HS-27A (cell line): ENCODE measurements at regions not wholly inside any gene's neighbourhood (a gene's known extent, or its start where the extent isn't known, plus 50 kb on each side); places are given as distances from the start of the nearest gene placed in this dataset.
"Not testable (repeated sequence)": the region's sequence is repeated elsewhere in the genome, so short reads cannot be mapped to it uniquely, and the experiment has no call there.

Source experiments
- DNase-seq: peaks from one replicate; pipeline ENCODE4 v3.0.0-alpha.2; 2012; ENCODE audit warnings: low read depth, missing footprints

DNA sequence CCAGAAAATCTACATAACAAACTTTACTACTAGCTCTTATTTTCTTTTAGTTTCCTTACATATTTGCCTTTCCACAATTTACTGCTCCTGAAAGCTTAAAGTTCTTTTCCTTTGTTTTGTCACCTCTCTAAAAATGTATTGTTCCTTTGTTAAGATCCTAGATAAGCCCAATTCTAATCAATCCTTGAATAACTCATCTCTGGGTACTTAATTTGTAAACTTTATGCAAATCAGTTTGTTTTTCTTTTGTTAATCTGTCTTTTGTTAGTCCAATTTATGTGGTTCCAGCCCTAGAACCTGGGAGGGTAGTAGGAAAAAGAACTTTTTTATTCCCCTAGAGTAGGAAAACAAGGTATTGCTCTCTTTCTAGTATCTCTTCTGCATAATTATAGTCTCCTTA is 444.7 kb downstream of the PCDH10 start:
- DNase-seq = no peak

DNA sequence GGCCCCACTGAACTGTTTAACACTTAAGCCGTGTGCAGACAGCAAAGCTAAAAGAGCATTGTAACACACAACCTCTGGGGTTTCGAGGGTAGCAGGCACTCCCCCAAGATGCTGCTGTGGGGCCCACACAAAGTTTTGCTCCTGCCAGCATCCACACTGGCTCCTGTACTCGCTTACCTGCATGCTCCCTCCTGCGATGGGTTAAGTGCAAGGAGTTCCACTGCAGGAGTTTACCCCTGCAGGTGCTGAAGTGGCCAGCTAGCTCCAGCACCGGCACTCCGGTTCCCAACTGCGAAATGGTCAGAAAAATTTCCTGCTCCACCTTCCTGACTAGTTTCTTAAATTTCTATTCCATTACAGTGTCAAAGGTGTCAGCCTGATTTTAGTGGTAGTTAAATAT is 443.5 kb downstream of the PCDH10 start:
- no peak for DNase-seq

DNA sequence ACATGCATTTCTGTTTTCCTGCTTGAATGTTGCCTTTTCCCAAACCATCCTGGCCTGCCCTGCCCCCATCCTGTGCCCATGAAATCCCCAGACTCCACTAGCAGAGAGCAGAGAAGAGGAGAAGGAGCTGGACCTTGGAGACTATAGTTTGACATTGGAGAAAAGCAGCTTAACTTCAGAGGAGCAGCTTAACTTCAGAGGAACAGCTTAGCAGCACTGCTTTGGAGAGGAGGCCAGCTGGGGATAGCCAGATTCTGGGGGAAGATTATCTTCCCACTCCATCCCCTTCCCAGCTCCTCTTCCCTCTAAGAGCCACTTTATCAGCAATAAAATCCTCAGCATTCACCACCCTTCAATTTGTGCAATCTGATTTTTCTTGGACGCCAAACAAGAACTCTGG is 443.0 kb downstream of the PCDH10 start:
- DNase-seq = no peak

DNA sequence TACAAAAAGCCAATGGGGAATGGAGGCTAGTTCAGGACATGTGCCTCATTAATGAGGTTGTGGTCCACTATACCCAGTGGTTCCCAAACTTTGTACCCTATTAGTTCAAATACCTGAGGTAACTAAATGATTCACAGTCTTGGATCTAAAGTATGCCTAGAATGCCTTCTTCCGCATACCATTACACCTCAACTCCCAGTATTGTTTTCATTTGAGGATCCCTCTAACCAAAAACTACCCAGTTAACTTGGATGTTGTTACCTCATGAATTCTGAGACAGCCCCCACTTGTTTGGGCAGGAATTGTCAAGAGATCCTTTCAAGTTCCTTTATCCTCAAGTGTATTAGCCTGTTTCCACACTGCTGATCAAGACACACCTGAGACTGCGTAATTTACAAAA is 439.2 kb downstream of the PCDH10 start:
- DNase-seq = peak; percentile 19

DNA sequence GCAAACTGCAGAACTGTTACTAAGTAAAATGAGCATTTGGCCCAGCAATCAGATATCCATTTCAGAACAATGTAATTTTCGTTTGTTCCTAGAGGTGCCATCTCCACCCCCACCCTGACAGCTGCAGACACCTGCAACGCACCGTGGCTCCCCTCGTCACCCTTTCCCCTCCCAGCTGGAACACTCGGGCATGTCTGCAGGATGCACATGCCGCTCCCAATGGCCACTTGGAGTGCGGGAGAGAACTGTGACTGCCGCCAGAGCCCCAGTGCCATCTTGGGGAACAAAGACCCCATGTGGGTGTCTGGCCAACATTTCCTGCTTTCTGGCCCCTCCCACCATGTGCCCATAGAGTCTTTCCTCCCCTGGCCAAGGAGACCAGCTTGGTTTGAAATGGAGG is 436.2 kb downstream of the PCDH10 start:
- DNase-seq = no peak

DNA sequence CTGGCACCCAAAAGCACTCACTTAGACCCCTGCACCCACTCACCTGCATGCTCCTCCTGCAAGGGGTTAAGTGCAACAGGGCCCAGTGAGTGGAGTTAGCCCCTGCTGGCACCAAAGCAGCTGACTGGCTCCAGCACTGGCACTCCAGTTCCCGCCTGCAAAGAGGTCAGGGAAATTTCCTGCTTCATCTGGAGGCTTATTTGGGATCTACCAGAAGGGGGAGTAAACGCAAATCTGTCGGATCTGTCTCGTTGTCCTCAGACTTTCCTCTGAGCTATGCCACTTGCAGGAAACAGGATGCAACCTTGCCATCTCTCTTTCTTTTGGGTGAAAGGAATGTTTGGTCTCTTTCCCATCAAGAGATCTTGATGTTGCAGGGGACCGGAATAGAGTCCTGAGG is 435.6 kb downstream of the PCDH10 start:
- DNase-seq = no peak

DNA sequence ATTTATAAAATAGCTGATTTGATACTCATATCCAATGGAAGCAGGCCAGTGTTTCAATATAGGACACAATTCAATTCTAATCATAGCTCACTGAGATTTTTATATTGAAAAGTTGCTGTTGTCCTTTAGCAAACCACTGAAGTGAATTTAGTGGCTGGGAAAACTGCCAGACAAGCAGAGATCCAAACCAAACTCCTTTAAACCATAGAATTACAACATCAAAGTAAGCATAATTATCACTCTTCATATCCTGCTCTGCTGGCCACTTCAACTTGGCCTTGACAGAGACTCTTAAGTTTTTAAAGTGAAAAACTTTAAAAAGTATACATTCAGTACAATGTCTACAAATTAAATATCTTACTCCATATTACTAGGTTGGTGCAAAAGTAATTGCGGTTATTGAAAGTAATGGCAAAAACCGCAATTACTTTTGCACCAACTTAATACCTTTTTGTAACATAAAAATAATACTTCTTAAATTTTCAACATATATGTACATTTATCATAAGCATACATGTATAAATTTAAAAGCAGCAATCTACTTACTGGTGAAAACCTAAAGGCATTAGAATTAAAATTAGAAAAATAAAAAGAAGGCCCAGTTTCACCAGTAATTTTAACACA is 433.0 kb downstream of the PCDH10 start:
- no peak for DNase-seq

DNA sequence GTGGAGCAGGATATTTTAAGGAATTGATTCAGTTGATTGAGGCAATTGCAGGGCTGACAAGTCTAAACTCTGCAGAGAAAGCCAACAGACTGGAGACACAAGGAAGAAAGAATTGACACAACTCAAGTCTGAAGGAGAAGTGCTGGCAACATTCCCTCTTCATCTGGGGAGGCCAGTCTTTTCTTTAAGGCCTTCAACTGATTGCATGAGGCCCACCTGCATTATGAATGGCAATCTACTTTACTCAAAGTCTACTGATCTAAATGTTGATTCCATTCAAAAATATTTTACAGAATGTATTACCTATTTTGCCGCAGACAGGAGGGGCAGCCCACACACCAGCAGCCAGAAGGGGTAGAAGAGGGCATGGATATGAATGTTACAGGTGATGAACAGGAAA is 425.2 kb downstream of the PCDH10 start:
- DNase-seq = no peak

DNA sequence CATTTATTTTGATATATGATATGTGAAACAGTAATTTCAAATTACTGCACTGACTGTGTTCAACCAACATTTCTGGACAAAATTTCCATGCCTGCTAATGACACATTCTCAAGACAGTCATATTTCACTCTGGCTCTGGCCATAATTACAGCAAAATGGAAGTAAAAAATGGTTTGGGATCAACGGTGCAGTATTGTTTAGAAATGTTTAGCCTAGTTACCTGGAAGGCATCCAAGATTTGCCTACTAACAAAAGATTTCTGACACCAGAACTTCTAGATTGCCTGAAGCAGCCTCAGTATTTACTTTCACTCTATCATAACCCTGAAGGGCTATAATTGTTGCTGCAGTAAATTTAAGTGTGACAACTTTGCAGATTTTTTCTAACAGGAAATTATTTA is 416.3 kb downstream of the PCDH10 start:
- DNase-seq = peak; percentile 59

DNA sequence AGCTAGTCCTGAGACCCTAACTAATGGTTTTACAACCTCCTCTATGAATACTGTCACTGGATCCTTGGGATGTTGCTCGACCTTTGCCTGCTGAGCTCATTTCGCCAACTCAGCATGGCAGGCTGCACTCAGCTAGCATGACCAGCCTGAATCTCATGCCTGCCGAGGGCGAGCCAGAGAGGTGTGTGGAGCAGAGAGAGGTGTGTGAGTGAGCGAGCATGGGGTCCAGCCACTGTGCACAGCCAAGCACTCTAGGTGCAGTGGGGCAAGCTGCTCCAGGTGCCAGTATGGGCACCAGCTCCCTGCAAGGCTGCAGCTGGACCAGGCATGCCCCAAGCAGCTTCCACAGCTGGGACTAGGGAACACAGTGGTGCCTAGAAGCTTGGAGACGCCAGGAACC is 410.9 kb downstream of the PCDH10 start:
- DNase-seq = no peak

DNA sequence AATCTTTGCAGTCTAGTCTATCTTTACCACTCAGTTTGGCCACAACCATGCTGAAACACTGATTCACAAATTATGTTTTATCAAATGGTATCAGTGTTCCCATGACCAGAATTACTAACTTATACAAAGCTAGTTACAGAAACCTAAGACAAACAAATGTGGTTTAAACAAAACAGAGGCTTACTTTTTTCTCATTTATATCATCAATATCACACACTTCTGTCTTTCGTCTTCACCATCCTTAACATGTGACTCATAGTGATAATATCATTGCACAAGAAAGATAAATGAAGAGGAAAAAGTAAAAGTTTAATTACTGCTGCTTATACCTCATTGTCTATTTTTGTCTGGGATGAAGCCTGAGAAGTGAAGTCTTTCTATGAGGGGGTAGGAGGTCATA is 406.6 kb downstream of the PCDH10 start:
- no peak for DNase-seq

DNA sequence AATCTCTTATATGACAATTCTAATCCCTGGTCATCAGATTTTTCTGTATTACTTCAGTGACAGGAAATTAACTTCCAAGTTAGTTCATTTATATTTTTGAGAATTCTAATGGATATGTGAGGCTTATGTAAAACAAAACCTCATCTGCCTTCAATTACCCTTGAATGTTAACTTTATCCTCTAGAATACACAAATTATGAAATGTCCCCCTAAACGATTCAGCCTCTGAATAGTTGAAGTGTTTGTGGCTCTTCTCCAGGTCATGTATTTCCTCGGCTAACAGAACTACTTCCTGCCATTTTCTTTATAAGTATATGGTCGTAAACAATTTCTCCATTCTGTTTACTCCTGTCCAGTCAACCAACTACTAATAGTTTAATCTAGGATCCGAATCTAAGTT is 401.3 kb downstream of the PCDH10 start:
- no peak for DNase-seq

DNA sequence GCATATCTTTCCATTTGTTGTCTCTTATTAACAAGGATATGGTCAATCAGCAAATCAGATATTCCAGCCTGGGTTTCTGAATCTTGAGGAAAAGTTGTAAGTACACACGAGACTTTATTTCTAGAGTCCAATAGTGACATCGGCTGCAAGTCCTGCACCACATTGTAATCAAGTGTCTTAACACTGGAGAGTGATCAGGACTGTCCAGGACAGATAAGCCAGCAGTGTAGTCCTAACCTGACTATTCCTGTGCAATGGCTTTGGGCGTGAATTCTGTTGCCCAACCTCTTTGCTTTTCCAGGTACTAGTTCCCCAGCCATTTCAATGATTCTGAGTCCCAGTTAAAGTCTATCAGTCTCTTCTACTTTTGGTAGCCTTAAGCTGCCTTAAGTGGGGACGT is 395.0 kb downstream of the PCDH10 start:
- no peak for DNase-seq

DNA sequence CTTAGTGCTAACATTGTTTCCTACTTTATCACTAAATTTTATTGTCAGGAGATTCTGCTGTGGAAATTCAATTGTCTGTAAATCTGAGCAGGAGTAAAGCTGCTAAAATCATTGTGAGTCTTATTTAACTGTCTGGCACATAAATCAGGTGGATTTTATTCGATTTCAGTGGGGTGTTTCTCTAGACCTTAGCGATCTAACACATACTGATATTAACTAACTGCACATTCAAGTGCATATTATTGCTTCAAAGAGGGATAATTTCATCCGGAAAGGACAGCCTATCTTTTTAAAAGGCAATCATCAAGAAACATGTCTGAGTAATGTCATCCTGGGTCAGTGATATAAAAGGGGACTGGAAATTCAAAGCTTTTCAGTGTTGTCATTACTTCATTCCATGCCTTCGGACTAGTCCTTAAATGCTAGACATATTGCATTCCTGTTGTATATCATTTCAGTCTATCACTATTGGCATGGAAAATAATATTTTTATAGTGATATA is 388.7 kb downstream of the PCDH10 start:
- no peak for DNase-seq

DNA sequence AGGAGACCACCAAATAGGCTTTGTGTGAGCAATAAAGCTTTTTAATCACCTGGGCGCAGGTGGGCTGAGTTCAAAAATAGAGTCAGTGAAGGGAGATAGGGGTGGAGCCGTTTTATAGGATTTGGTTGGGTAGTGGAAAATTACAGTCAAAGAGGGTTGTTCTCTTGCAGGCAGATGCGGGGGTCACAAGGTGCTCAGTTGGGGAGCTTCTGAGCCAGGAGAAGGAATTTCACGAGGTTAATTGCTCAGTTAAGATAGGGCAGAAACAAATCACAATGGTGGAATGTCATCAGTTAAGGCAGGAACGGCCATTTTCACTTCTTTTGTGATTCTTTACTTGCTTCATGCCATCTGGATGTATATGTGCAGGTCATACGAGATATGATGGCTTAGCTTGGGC is 385.1 kb downstream of the PCDH10 start:
- DNase-seq = not testable (repeated sequence)

DNA sequence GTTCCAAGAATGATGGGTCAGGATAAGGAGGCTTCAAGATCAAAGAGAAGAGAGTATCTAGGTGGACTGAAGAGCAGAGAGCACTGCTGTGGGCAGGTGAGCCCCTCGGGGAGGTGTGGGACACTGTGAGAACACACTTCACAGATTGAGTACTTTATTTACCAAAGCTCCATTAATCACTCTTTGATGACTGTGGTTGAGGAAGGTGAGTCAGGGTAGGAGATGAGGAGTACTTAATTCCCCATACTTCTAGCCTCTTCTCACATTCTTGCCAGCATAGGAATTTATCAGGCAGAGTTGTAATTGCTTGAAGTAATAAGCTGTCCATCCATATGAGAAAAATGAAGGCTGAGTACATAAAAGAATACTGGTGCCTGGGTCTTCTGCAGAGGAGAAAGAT is 375.3 kb downstream of the PCDH10 start:
- no peak for DNase-seq

DNA sequence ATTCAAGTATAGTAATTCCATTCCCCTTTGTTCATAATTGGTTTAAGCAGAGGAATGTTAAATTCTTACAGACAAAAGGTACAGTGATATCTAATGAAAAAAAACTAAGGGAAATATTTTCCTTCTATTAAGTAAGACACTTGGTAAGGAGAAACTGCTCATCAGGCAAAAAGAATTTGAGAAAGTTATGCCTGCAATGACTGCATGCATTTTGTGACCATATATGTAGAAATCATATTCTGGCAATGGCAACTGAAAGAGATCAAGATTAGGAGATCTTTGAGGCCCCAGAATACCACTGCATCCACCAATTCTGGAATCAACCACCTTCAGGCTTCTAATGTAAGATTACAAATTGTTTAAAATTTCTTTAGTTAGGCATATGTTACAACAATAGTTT is 364.8 kb downstream of the PCDH10 start:
- DNase-seq = no peak

DNA sequence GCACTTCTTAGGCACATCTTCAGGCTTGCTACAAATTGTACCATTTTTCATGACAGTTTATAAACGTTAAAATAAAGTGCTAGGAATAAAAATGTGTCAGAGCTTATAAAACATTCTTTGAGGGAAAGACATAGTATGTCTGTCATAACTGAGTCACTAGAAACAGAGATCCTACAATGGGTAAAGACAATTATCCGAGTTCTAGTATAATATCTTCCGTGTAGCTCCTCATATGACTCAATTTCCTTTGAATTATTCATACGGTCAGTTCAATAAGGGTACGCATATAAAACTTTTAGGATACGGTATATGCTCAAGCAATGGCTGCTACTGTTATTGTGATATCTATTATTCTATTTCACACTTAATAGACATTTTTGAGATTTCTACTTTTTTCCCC is 349.1 kb downstream of the PCDH10 start:
- DNase-seq = no peak

DNA sequence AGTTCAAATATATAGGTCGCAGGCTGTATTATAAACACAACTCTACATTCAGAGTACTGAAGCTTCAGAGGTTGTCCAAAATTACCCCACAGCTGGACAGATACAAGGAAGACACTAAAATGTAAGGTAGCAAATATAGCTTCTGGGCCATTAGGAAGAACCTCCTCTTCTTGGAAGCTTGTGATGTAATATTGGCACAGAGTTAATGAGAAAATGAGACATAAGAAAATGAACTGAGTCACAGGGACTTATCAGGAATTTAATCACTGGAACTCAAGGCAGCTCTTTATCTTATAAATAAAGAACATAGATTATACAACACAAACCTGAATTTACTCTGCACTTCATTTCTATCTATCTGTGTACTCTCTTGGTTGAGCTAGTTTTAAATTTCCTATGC is 344.7 kb downstream of the PCDH10 start:
- DNase-seq = no peak

DNA sequence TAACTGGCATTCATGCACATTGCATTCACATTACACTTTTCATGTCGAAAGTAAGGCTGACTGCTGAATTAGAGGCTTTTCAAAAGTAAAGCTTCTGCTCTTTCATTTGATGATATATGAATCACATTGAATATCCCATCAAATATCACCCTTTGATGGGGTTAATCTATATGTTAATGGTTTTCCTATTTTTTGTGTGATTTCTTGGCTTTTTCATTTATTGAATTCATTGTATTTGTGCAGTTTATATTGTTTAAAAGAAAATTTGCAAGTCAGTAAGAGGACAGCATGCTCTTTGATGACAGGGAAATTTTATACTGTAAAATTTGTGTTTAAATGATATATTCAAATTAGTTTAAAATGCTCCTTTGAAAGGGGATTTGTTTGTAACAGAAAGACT is 344.1 kb downstream of the PCDH10 start:
- DNase-seq = no peak

DNA sequence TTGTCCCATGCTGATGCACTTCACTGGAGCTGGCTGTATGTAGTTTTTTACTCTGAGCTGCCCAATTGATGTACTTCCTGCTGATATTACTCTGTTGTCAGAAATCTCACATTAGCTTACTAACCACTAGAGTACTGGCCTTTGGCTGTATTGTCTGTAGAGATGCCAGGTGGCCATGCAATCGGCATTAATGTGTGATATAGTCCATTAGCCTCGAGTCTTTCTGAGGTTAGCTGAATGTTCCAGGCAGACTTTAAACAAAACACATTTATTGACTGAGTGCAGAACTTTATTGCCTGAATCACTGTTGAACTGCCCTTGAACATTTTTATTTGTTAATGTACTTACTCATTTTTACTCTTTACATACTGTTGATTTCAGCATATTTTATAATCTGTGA is 335.2 kb downstream of the PCDH10 start:
- no peak for DNase-seq

DNA sequence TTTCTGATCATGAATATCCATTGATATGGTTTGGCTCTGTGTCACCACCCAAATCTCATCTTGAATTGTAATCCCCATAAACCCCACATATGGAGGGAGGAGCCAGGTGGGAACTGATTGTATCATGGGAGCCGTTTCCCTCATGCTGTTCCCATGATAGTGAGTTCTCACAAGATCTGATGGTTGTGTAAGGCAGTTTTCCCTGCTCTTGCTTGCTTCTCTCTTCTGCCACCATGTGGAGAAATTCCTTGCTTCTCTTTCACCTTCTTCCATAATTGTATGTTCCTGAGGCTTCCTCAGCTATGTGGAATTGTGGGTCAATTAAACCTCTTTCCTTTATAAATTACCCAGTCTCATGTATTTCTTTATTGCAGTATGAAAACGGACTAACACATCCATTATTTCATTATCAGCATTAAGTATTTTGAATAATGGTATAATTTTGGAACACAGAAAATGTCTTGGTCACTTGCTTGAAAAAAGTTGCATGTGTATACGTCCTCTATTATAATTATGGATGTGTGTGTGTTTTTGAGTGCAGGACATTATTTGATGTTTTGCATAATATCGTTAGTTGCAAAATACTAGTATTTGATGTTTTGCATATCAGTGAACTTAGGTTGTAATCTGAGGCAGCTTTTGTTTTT is 334.6 kb downstream of the PCDH10 start:
- no peak for DNase-seq

DNA sequence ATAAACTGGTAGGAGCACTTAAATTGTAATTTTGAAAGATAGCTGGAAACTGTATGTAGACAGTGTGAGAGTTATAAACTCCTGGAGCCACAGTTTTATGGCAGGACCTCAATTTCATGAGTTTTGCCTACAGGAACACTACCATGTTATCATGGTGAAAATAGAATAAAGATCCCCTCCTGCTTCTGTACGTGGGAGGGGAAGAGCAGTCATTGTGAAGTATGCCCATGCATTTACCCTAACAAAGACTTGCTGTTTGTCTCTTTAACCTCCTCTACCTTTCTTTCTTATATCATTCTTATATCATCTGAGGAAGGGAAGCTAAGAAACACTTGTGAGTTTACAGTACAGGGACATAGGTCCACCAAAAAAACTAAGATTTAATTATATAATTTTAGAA is 327.0 kb downstream of the PCDH10 start:
- no peak for DNase-seq

DNA sequence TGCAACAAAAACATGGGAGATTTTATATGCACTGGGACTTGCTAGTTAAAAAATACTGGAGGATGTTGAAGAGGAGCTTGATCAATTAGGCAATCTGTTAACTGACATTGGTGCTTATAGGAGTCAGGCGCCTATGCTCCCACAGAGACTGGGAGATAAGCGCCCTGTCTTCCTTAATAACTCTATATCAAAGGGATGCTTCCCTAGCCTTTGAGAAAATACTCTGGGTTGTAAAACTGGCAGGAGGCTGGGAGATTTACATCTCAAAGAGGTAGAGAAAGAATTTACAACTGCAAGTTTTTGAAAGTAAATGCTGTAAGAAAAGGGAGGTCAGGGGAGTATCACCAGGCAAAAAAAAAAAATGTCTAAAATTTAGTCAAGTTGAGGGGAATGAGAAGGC is 325.4 kb downstream of the PCDH10 start:
- no peak for DNase-seq
